ENCODE measurements at regions not wholly inside any gene's neighbourhood (a gene's known extent, or its start where the extent isn't known, plus 50 kb on each side); places are given as distances from the start of the nearest gene placed in this dataset.

- no peak overlapping the region for H2AFZ ChIP-seq (ENCODE audit: low read depth, low read length)
- CTCF ChIA-PET = no interaction called here
- no peaks in the 10 kb centered on the region for H3K4me1 ChIP-seq (ENCODE audit: control insufficient read depth, extremely low read depth, insufficient read depth, low read length)
- no peak overlapping the region for H3K4me2 ChIP-seq (ENCODE audit: insufficient read depth, low read length)
- H4K20me1 ChIP-seq (replicated peaks; ENCODE audit: control insufficient read depth, extremely low read depth, insufficient read depth, low read length) = no peaks in the 10 kb centered on the region
- POLR2A ChIA-PET = no interaction called here
- no peak for TF ChIP-seq EZH2 (IDR thresholded peaks at IDR 0.05; ENCODE audit: borderline replicate concordance, low read depth, low read length, severe bottlenecking)
- no peak for TF ChIP-seq POLR2A (IDR thresholded peaks at IDR 0.05; ENCODE audit: low read depth, low read length)
- no peak for TF ChIP-seq FOS (IDR thresholded peaks at IDR 0.05; ENCODE audit: borderline replicate concordance, insufficient read depth, low read length)
- TF ChIP-seq MYC (IDR thresholded peaks at IDR 0.05; ENCODE audit: low read depth, low read length) = no peak
- H3K4me3 ChIP-seq (replicated peaks in 1 of 3; ENCODE audit: insufficient read depth in 1 of 3, low read depth in 1 of 3, low read length in 3 of 3) = no peak overlapping the region
- H3K9ac ChIP-seq (replicated peaks; ENCODE audit: extremely low read depth, insufficient read depth, low read length) = no peak overlapping the region
- no TSS peak for BruUV-seq (replicated peaks)
- H3K27me3 ChIP-seq (ENCODE audit: control insufficient read depth in 2 of 2, insufficient read depth in 2 of 2, low read length in 2 of 2) = peaks cover 0 to 2% of the 10 kb centered on the region in 2 experiments
- H3K9me1 ChIP-seq (replicated peaks; ENCODE audit: control insufficient read depth, extremely low read depth, insufficient read depth, low read length) = no peaks in the 10 kb centered on the region
- dilution Hi-C loops (cut with MboI; ENCODE audit: extremely low pct_ligation_motif_present, low sequenced_read_pairs) (no loop called here), intact Hi-C loops (cut with micrococcal nuclease) (no loop called here)
- no peaks in the 10 kb centered on the region for H3K36me3 ChIP-seq (ENCODE audit: control insufficient read depth in 2 of 2, extremely low read depth in 1 of 2, insufficient read depth in 2 of 2, low read length in 2 of 2)
- H3K79me2 ChIP-seq (ENCODE audit: control insufficient read depth, insufficient read depth, low read length) = no peaks in the 10 kb centered on the region
- DNase-seq (ENCODE audit: low read depth, low spot score) (no peak), FAIRE-seq (no peak)
- no peak overlapping the region for H3K27ac ChIP-seq (ENCODE audit: insufficient read depth, low read depth, low read length)
- no peaks in the 10 kb centered on the region for H3K9me3 ChIP-seq (replicated peaks; ENCODE audit: control insufficient read depth, insufficient read depth, low read length)
Observed at GRCh38 chr9:81468084-81468595, 221.2 kb downstream of the TLE1 start.

- POLR2A ChIA-PET = no interaction called here
- no peak overlapping the region for H2AFZ ChIP-seq (ENCODE audit: low read depth, low read length)
- no peak overlapping the region for H3K9ac ChIP-seq (replicated peaks; ENCODE audit: extremely low read depth, insufficient read depth, low read length)
- H4K20me1 ChIP-seq (replicated peaks; ENCODE audit: control insufficient read depth, extremely low read depth, insufficient read depth, low read length) = no peaks in the 10 kb centered on the region
- dilution Hi-C loops (cut with MboI; ENCODE audit: extremely low pct_ligation_motif_present, low sequenced_read_pairs) (no loop called here), intact Hi-C loops (cut with micrococcal nuclease) (no loop called here)
- H3K4me2 ChIP-seq (ENCODE audit: insufficient read depth, low read length) = no peak overlapping the region
- FAIRE-seq (no peak), DNase-seq (ENCODE audit: low read depth, low spot score) (no peak)
- TF ChIP-seq MAX (IDR thresholded peaks at IDR 0.05; ENCODE audit: insufficient read depth, insufficient read length) (no peak), POLR2A (IDR thresholded peaks at IDR 0.05; ENCODE audit: low read depth, low read length) (no peak), JUN (IDR thresholded peaks at IDR 0.05; ENCODE audit: borderline replicate concordance, insufficient read depth, insufficient read length, low read depth) (no peak), FOS (IDR thresholded peaks at IDR 0.05; ENCODE audit: borderline replicate concordance, insufficient read depth, low read length) (no peak), CTCF (IDR thresholded peaks at IDR 0.05; ENCODE audit: extremely low read depth in 1 of 2, insufficient read depth in 1 of 2, low read depth in 1 of 2, low read length in 2 of 2) (no peak), MYC (IDR thresholded peaks at IDR 0.05; ENCODE audit: low read depth, low read length) (no peak), GATA2 (IDR thresholded peaks at IDR 0.05; ENCODE audit: insufficient read depth, insufficient read length, low read depth, low read length) (no peak), POLR2AphosphoS5 (IDR thresholded peaks at IDR 0.05; ENCODE audit: insufficient read depth, low read depth, low read length) (no peak), EZH2 (IDR thresholded peaks at IDR 0.05; ENCODE audit: borderline replicate concordance, low read depth, low read length, severe bottlenecking) (no peak)
- H3K27ac ChIP-seq (ENCODE audit: insufficient read depth, low read depth, low read length) = no peak overlapping the region
- H3K4me1 ChIP-seq (ENCODE audit: control insufficient read depth, extremely low read depth, insufficient read depth, low read length) = no peaks in the 10 kb centered on the region
- H3K79me2 ChIP-seq (ENCODE audit: control insufficient read depth, insufficient read depth, low read length) = no peaks in the 10 kb centered on the region
- H3K27me3 ChIP-seq (ENCODE audit: control insufficient read depth in 2 of 2, insufficient read depth in 2 of 2, low read length in 2 of 2) = peaks cover 0 to 2% of the 10 kb centered on the region in 2 experiments
- H3K36me3 ChIP-seq (ENCODE audit: control insufficient read depth in 2 of 2, extremely low read depth in 1 of 2, insufficient read depth in 2 of 2, low read length in 2 of 2) = no peaks in the 10 kb centered on the region
- H3K9me3 ChIP-seq (replicated peaks; ENCODE audit: control insufficient read depth, insufficient read depth, low read length) = no peaks in the 10 kb centered on the region
- no peak overlapping the region for H3K4me3 ChIP-seq (replicated peaks in 1 of 3; ENCODE audit: insufficient read depth in 1 of 3, low read depth in 1 of 3, low read length in 3 of 3)
- BruUV-seq (replicated peaks) = no TSS peak
- CTCF ChIA-PET = no interaction called here
- no peaks in the 10 kb centered on the region for H3K9me1 ChIP-seq (replicated peaks; ENCODE audit: control insufficient read depth, extremely low read depth, insufficient read depth, low read length)
Observed at GRCh38 chr9:81466981-81467380, 222.4 kb downstream of the TLE1 start.
